Fibroblast of lung (primary cell): ENCODE measurements at regions not wholly inside any gene's neighbourhood (a gene's known extent, or its start where the extent isn't known, plus 50 kb on each side); places are given as distances from the start of the nearest gene placed in this dataset.
A peak's percentile ranks its signal among the peaks of the same experiment; 100 is the strongest.

ENCODE experiments used
- DNase-seq, 2 donors: peaks; one replicate each; pipeline versions ENCODE4 v3.0.0 to v3.0.0-alpha.2; 2010; ENCODE audit warnings: low read depth in 2 of 2
- H2AFZ ChIP-seq: 2 replicates; pipeline ENCODE4 v1.5.1; 2012; ENCODE audit warnings: low read length, control low read depth, inconsistent platforms
- H3K27ac ChIP-seq: 2 replicates; pipeline ENCODE4 v1.5.1; 2011; ENCODE audit warnings: low read length, control low read depth; ENCODE audit not compliant: insufficient read depth
- H3K27me3 ChIP-seq: 2 replicates; pipeline ENCODE4 v1.5.1; 2011; ENCODE audit warnings: mild to moderate bottlenecking, low read length; ENCODE audit not compliant: control insufficient read depth, insufficient read depth
- H3K36me3 ChIP-seq: 2 replicates; pipeline ENCODE4 v1.5.1; 2011; ENCODE audit warnings: low read length; ENCODE audit not compliant: control insufficient read depth, insufficient read depth
- H3K4me1 ChIP-seq: 2 replicates; pipeline ENCODE4 v1.5.1; 2011; ENCODE audit warnings: low read length; ENCODE audit not compliant: control insufficient read depth, insufficient read depth; ENCODE audit errors: extremely low read depth
- H3K4me2 ChIP-seq: 2 replicates; pipeline ENCODE4 v1.5.1; 2011; ENCODE audit warnings: low read length, control low read depth; ENCODE audit not compliant: insufficient read depth; ENCODE audit errors: extremely low read depth
- H3K4me3 ChIP-seq, 4 experiments: fragments of 200-600 bp in 1 of 4; sonication (generic) in 1 of 4; replicated peaks in 1 of 4; 2 replicates each; pipeline ENCODE4 v1.5.1; 2011 to 2016; ENCODE audit warnings: low read length in 4 of 4, low read depth in 3 of 4, mild to moderate bottlenecking in 3 of 4, control low read depth in 2 of 4, inconsistent platforms in 1 of 4, mixed read lengths in 1 of 4; ENCODE audit not compliant: insufficient read depth in 1 of 4; ENCODE audit errors: control extremely low read depth in 1 of 4
- H3K79me2 ChIP-seq: 2 replicates; pipeline ENCODE4 v1.5.1; 2012; ENCODE audit warnings: mild to moderate bottlenecking, low read length, inconsistent platforms; ENCODE audit not compliant: control insufficient read depth, insufficient read depth
- H3K9ac ChIP-seq: 2 replicates; pipeline ENCODE4 v1.5.1; 2011; ENCODE audit warnings: mild to moderate bottlenecking, low read length, control low read depth; ENCODE audit not compliant: insufficient read depth
- H3K9me3 ChIP-seq: 2 replicates; pipeline ENCODE4 v1.5.1; 2012; ENCODE audit warnings: low read depth, low read length; ENCODE audit not compliant: control insufficient read depth, insufficient read depth
- H4K20me1 ChIP-seq: 2 replicates; pipeline ENCODE4 v1.5.1; 2011; ENCODE audit warnings: low read length; ENCODE audit not compliant: control insufficient read depth, insufficient read depth; ENCODE audit errors: extremely low read depth
- EZH2 ChIP-seq: IDR thresholded peaks from 2 replicates; pipeline ENCODE4 v1.5.1; 2012; ENCODE audit warnings: low read length, control low read depth, mild to moderate bottlenecking; ENCODE audit errors: missing control alignments
- TF ChIP-seq, protein P1 (sequence below), 2 donors: IDR thresholded peaks in 1 of 2; conservative IDR thresholded peaks in 1 of 2; 1 replicate in 1 of 2; 2 replicates in 1 of 2; pipeline ENCODE4 v1.5.1; 2011 to 2012; ENCODE audit warnings: low read length in 2 of 2, control low read depth in 1 of 2, inconsistent platforms in 1 of 2, low read depth in 1 of 2, mild to moderate bottlenecking in 1 of 2

DNA sequence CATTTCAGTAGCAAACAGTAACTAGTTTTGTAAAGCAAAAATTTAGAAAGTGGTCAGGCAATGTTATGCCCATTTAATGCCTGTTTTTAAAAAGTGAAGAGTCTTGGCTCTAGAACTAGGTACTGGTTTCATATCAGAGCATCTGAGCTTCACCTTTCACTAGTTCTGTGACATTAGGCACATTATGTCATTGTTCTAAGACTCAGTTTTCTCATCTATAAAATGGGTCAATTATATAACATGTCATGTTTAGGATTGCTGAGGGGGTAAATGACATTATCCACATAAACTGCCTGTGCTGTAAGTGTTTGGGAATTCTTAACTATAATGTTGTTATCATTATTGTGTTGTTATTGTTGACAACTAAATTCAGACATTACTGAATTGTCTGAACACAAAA lies 235.6 kb upstream of the ZC3H12C start:
- no peaks in the 10 kb centered on the region for H3K4me1 ChIP-seq
- TF ChIP-seq, protein P1, sequence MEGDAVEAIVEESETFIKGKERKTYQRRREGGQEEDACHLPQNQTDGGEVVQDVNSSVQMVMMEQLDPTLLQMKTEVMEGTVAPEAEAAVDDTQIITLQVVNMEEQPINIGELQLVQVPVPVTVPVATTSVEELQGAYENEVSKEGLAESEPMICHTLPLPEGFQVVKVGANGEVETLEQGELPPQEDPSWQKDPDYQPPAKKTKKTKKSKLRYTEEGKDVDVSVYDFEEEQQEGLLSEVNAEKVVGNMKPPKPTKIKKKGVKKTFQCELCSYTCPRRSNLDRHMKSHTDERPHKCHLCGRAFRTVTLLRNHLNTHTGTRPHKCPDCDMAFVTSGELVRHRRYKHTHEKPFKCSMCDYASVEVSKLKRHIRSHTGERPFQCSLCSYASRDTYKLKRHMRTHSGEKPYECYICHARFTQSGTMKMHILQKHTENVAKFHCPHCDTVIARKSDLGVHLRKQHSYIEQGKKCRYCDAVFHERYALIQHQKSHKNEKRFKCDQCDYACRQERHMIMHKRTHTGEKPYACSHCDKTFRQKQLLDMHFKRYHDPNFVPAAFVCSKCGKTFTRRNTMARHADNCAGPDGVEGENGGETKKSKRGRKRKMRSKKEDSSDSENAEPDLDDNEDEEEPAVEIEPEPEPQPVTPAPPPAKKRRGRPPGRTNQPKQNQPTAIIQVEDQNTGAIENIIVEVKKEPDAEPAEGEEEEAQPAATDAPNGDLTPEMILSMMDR (conservative IDR thresholded peaks at IDR 0.05 in 1 of 2, IDR thresholded peaks at IDR 0.05 in 1 of 2; ENCODE audit: low read depth in 1 of 2, low read length in 2 of 2), result no peak
- TF ChIP-seq EZH2, result no peak
- H3K27me3 ChIP-seq, result no peaks in the 10 kb centered on the region
- H3K79me2 ChIP-seq, result no peaks in the 10 kb centered on the region
- H3K9ac ChIP-seq, result no peak overlapping the region
- no peaks in the 10 kb centered on the region for H4K20me1 ChIP-seq
- no peaks in the 10 kb centered on the region for H3K36me3 ChIP-seq
- no peak overlapping the region for H3K4me2 ChIP-seq
- DNase-seq, result no peak
- no peak overlapping the region for H3K4me3 ChIP-seq
- H3K9me3 ChIP-seq, result no peaks in the 10 kb centered on the region
- H3K27ac ChIP-seq, result no peak overlapping the region
- no peak overlapping the region for H2AFZ ChIP-seq

DNA sequence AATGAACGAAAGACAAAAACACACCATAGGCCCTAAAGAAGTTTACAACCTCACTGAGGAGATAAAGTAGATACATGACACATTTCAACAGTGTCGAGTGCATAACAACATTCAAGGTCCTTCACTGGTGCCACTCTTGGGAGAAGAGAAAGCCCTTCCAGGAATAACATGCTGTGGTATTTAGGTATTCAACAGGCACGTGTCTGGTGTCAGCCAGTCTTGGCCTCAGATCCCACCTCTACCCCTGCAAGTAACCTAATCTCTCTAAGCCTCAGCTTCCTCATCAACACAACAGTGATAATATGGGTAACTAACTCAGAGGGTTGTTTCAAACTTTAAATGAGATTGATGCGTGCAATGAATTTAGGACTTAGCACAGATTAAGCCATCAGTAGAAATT lies 235.0 kb upstream of the ZC3H12C start:
- H3K27ac ChIP-seq, result no peak overlapping the region
- TF ChIP-seq EZH2, result no peak
- TF ChIP-seq, protein P1 (conservative IDR thresholded peaks at IDR 0.05 in 1 of 2, IDR thresholded peaks at IDR 0.05 in 1 of 2; ENCODE audit: low read depth in 1 of 2, low read length in 2 of 2), result no peak
- H4K20me1 ChIP-seq, result no peaks in the 10 kb centered on the region
- H3K9me3 ChIP-seq, result no peaks in the 10 kb centered on the region
- DNase-seq, result peak in 1 of 2 donors; percentile 37
- H3K36me3 ChIP-seq, result no peaks in the 10 kb centered on the region
- no peak overlapping the region for H3K4me2 ChIP-seq
- H3K4me1 ChIP-seq, result no peaks in the 10 kb centered on the region
- H2AFZ ChIP-seq, result no peak overlapping the region
- H3K27me3 ChIP-seq, result no peaks in the 10 kb centered on the region
- H3K79me2 ChIP-seq, result no peaks in the 10 kb centered on the region
- H3K9ac ChIP-seq, result no peak overlapping the region
- no peak overlapping the region for H3K4me3 ChIP-seq

DNA sequence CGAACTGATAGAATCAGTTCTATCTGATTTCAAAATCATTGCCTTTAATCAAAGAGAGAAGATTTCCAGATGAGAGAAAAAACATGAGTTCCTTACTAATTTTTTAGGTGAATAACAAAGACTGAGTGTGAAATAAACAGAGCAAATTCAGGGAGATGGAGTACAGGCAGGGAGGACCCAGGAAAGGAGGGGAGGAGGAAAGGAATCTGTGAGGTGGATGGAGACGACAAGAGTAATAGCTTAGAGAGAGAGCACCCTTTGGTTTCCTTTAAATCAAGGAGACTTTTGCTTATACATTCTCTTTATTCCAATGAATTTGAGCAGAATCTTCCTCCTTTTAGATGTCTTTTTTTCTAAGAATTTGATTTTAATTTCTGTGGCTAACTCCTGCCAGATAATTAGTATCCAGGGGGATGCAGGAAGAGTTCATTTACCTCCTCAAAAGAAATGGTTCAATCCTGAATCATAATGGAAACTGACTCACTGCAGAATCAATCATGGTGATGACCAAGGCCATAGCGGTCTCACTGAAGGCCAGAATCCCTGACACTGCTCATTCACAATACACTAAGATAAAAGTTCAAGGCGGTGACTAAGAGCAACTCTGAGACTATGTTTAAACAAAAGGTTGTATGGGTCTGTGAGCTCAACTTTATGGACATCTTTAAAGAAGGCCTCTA lies 234.0 kb upstream of the ZC3H12C start:
- Histone ChIP-seq H3K27ac (no peak overlapping the region), H3K4me3 (no peak overlapping the region), H3K36me3 (no peaks in the 10 kb centered on the region)

More for the DNA sequence above, 234.0 kb upstream of the ZC3H12C start:
- H4K20me1 ChIP-seq, result no peaks in the 10 kb centered on the region
- TF ChIP-seq EZH2, result no peak
- TF ChIP-seq, protein P1 (conservative IDR thresholded peaks at IDR 0.05 in 1 of 2, IDR thresholded peaks at IDR 0.05 in 1 of 2; ENCODE audit: low read depth in 1 of 2, low read length in 2 of 2), result no peak
- H2AFZ ChIP-seq, result no peak overlapping the region
- H3K27me3 ChIP-seq, result no peaks in the 10 kb centered on the region
- H3K4me2 ChIP-seq, result no peak overlapping the region
- no peaks in the 10 kb centered on the region for H3K9me3 ChIP-seq
- peak; percentile 60 to 97 for DNase-seq
- H3K79me2 ChIP-seq, result no peaks in the 10 kb centered on the region
- no peaks in the 10 kb centered on the region for H3K4me1 ChIP-seq
- H3K9ac ChIP-seq, result no peak overlapping the region
